SIG-M5 treated with dmso at 0.1 percent for 504 hours (cell line): ENCODE measurements at regions not wholly inside any gene's neighbourhood (a gene's known extent, or its start where the extent isn't known, plus 50 kb on each side); places are given as distances from the start of the nearest gene placed in this dataset.

Experiments used
- DNase-seq: peaks from one replicate; lab custom pipeline; 2025; ENCODE audit not compliant: unreplicated experiment; lab: John Stamatoyannopoulos, UW

- DNase-seq: no peak
Measured at GRCh38 chr9:86836266-86836665, 111.0 kb downstream of the GAS1 start.

- no peak for DNase-seq
Measured at GRCh38 chr9:86830356-86830755, 117.0 kb downstream of the GAS1 start.

GRCh38 chr9:86829496-86830046, 117.7 kb downstream of the GAS1 start:
- DNase-seq: no peak

- DNase-seq: no peak
Measured at GRCh38 chr9:86828631-86829030, 118.7 kb downstream of the GAS1 start.

GRCh38 chr9:86827893-86828292, 119.4 kb downstream of the GAS1 start:
- DNase-seq: no peak

- DNase-seq: no peak
Measured at GRCh38 chr9:86825299-86825698, 122.0 kb downstream of the GAS1 start.

GRCh38 chr9:86822006-86822801, 125.1 kb downstream of the GAS1 start:
- DNase-seq: no peak

GRCh38 chr9:86821006-86821845, 126.1 kb downstream of the GAS1 start:
- no peak for DNase-seq

- no peak for DNase-seq
Measured at GRCh38 chr9:86819552-86819951, 127.8 kb downstream of the GAS1 start.

GRCh38 chr9:86818636-86819035, 128.7 kb downstream of the GAS1 start:
- no peak for DNase-seq

GRCh38 chr9:86816868-86817267, 130.4 kb downstream of the GAS1 start:
- no peak for DNase-seq

GRCh38 chr9:86816366-86816765, 130.9 kb downstream of the GAS1 start:
- no peak for DNase-seq

GRCh38 chr9:86812616-86813015, 134.7 kb downstream of the GAS1 start:
- no peak for DNase-seq

GRCh38 chr9:86809759-86810367, 137.4 kb downstream of the GAS1 start:
- no peak for DNase-seq

GRCh38 chr9:86809151-86809550, 138.2 kb downstream of the GAS1 start:
- DNase-seq: no peak

GRCh38 chr9:86807367-86807976, 139.8 kb downstream of the GAS1 start:
- no peak for DNase-seq

GRCh38 chr9:86804011-86804410, 143.3 kb downstream of the GAS1 start:
- no peak for DNase-seq

GRCh38 chr9:86802900-86803673, 144.2 kb downstream of the GAS1 start:
- no peak for DNase-seq

GRCh38 chr9:86801246-86801645, 146.1 kb downstream of the GAS1 start:
- no peak for DNase-seq

GRCh38 chr9:86800681-86801080, 146.6 kb downstream of the GAS1 start:
- DNase-seq: no peak
